CD4-positive, alpha-beta memory T cell (primary cell): ENCODE measurements at regions not wholly inside any gene's neighbourhood (a gene's known extent, or its start where the extent isn't known, plus 50 kb on each side); places are given as distances from the start of the nearest gene placed in this dataset.
A peak's percentile ranks its signal among the peaks of the same experiment; 100 is the strongest.
"Not testable (repeated sequence)": the region's sequence is repeated elsewhere in the genome, so short reads cannot be mapped to it uniquely, and the experiment has no call there.

ENCODE experiments used
- CTCF ChIA-PET: fragments of 350-600 bp; sonication (Branson Sonifier 250); formaldehyde crosslinking; loops from one replicate; lab custom pipeline; 2021; ENCODE audit warnings: inconsistent platforms; ENCODE audit not compliant: partially characterized antibody; lab: Charles Lee
- POLR2A ChIA-PET: fragments of 350-600 bp; sonication (Branson Sonifier 250); formaldehyde crosslinking; loops from one replicate; lab custom pipeline; 2021; ENCODE audit not compliant: partially characterized antibody; lab: Charles Lee
- DNase-seq, 5 donors: peaks; one replicate each; pipeline versions ENCODE4 v3.0.0 to v3.0.0-alpha.2; 2020 to 2022; ENCODE audit warnings: mixed read lengths in 1 of 5
- H3K27ac ChIP-seq: one replicate; pipeline ENCODE4 v1.7.0; 2013; ENCODE audit warnings: low read depth, low read length
- H3K27me3 ChIP-seq: 2 replicates; pipeline ENCODE4 v1.7.0; 2013; ENCODE audit warnings: mild to moderate bottlenecking, low read length, moderate library complexity; ENCODE audit not compliant: insufficient read depth
- H3K36me3 ChIP-seq: 2 replicates; pipeline ENCODE4 v1.7.0; 2013; ENCODE audit warnings: mild to moderate bottlenecking, low read length, moderate library complexity; ENCODE audit not compliant: insufficient read depth
- H3K4me1 ChIP-seq: 2 replicates; pipeline ENCODE4 v1.7.0; 2013; ENCODE audit warnings: mild to moderate bottlenecking, low read length, moderate library complexity; ENCODE audit not compliant: insufficient read depth
- H3K4me3 ChIP-seq, 2 donors: one replicate each; pipeline ENCODE4 v1.7.0; 2013; ENCODE audit warnings: low read length in 2 of 2, mild to moderate bottlenecking in 1 of 2
- H3K9me3 ChIP-seq, 2 donors: one replicate each; pipeline ENCODE4 v1.7.0; 2013; ENCODE audit warnings: low read length in 2 of 2, control low read depth in 1 of 2; ENCODE audit not compliant: control insufficient read depth in 1 of 2
- H3K27ac Mint-ChIP-seq, 7 donors: one replicate each; pipeline ENCODE4 v1.8.0; 2020 to 2021; ENCODE audit warnings: mixed read lengths in 7 of 7, mild to moderate bottlenecking in 6 of 7, inconsistent platforms in 3 of 7, moderate library complexity in 3 of 7
- H3K27me3 Mint-ChIP-seq, 2 donors: one replicate each; pipeline ENCODE4 v1.8.0; 2020 to 2021; ENCODE audit warnings: mixed read lengths in 2 of 2
- H3K36me3 Mint-ChIP-seq, 2 donors: one replicate each; pipeline ENCODE4 v1.8.0; 2020 to 2021; ENCODE audit warnings: mixed read lengths in 2 of 2, inconsistent platforms in 1 of 2, mild to moderate bottlenecking in 1 of 2
- H3K4me1 Mint-ChIP-seq, 4 donors: one replicate each; pipeline ENCODE4 v1.8.0; 2020 to 2021; ENCODE audit warnings: mixed read lengths in 4 of 4, mild to moderate bottlenecking in 1 of 4
- H3K4me3 Mint-ChIP-seq, 8 donors: one replicate each; pipeline ENCODE4 v1.8.0; 2020 to 2021; ENCODE audit warnings: mixed read lengths in 8 of 8, mild to moderate bottlenecking in 7 of 8, moderate library complexity in 6 of 8, inconsistent platforms in 3 of 8
- H3K9me3 Mint-ChIP-seq, 8 donors: one replicate each; pipeline ENCODE4 v1.8.0; 2020 to 2021; ENCODE audit warnings: mixed read lengths in 8 of 8, mild to moderate bottlenecking in 5 of 8, inconsistent platforms in 3 of 8, moderate library complexity in 1 of 8
- intact Hi-C: fragments of 100-400 bp; cut with micrococcal nuclease; formaldehyde crosslinking; loops from one replicate; pipeline ENCODE4 v1.15.1; 2023

DNA sequence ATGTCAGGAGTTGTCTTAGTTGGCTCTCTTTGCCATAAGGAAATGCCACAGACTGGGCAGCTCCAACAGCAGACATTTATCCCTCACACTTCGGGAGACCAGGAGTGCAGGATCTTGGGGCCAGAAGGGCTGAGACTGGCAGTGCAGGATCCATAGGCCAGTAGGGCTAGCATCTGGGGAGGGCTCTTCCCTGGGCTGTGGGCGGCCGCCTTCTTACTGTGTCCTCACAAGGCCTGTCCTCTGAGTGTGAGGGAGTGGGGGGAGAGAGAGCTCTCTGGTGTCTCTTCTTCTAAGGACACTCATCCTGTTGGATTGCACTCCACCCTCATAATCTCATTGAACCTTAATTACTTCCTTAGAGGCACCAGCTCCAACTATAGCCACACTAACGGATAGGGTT, 87.5 kb upstream of the LRPAP1 start:
- H3K4me1 Mint-ChIP-seq, DNase-seq, POLR2A ChIA-PET, H3K4me3 ChIP-seq, intact Hi-C loops, H3K27ac ChIP-seq, H3K27me3 ChIP-seq, H3K27ac Mint-ChIP-seq, H3K9me3 Mint-ChIP-seq, CTCF ChIA-PET, H3K36me3 Mint-ChIP-seq, H3K9me3 ChIP-seq, H3K36me3 ChIP-seq, H3K4me1 ChIP-seq: not testable (repeated sequence)
- Mint-ChIP-seq H3K4me3 (peak overlapping the region in 3 of 8 donors; percentile 1 to 75 (median 30)), H3K27me3 (peaks cover 14 to 23% of the 10 kb centered on the region in 2 donors)

DNA sequence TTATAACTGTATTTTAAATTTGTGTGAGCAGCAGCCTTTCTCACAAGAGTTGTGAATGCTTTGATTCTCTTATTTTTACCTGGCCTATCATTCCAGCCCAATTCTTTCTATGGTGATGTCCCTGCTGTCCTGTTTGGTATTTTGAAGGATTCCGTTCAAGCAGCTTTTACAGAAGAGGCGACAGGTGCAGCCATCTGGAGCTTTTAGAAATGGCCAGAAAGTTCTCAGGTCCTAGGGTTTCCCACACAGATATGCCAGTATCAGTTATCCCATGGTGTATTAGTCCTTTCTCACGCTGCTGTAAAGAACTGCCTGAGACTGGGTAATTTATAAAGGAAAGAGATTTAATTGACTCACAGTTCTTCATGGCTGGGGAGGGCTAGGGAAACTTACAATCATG, 86.1 kb upstream of the LRPAP1 start:
- H3K27ac Mint-ChIP-seq, CTCF ChIA-PET, H3K9me3 Mint-ChIP-seq, H3K4me1 Mint-ChIP-seq, H3K27ac ChIP-seq, H3K36me3 ChIP-seq, H3K4me3 Mint-ChIP-seq, DNase-seq, H3K27me3 ChIP-seq, H3K4me1 ChIP-seq, intact Hi-C loops, POLR2A ChIA-PET, H3K9me3 ChIP-seq, H3K36me3 Mint-ChIP-seq, H3K4me3 ChIP-seq: not testable (repeated sequence)
- peaks cover 11 to 22% of the 10 kb centered on the region in 2 donors for H3K27me3 Mint-ChIP-seq

DNA sequence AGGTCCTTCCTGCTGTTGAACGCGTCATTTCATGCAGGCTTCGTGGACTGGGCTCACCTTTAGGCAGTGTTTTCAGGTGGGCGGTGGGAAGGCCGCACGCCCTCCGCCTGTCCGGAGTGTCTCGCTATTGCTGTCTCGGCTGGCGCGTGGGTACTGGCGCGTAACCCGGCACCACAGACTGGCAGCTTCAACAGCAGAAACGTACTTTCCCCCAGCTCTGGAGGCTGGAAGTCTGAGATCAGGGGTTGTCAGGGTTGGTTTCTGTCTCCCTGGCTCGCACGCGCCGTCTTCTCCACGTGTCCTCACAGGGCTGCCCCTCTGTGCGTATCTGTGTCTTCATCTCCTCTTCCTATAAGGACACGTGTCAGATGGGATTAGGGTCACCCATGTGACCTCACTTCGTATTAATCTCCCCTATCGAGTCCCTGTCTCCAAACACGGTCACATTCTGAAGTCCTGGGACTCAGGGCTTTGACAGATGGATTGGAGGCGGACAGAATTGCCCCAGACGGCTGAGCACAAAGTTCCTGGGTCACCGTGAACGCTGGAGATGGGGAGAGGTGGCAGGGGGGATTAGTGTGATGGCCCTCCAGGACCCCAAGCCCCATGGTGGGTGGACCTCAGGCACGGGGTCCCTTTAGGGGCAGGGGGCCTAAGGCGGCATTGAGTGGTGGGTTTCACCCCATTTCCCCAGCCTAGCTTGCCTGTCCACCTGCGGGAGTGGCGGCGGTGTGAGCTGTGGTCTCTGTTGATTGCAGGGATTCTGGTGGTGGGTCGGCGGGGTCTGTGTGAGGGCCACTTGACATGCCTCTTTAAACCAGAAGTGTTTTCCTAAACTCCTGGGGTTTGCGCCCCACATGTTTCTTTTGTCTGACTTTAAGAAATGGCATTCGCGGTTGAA, 83.4 kb upstream of the LRPAP1 start:
- no peaks in the 10 kb centered on the region for H3K36me3 ChIP-seq
- no peaks in the 10 kb centered on the region for H3K4me1 ChIP-seq
- H3K27ac ChIP-seq = no peak overlapping the region
- H3K4me1 Mint-ChIP-seq = peaks cover 0 to 6% (median 2%) of the 10 kb centered on the region in 4 donors
- intact Hi-C loops = no loop called here
- H3K36me3 Mint-ChIP-seq = no peaks in the 10 kb centered on the region
- POLR2A ChIA-PET = no interaction called here
- CTCF ChIA-PET = no interaction called here
- peaks cover 0 to 4% (median 0%) of the 10 kb centered on the region in 8 donors for H3K9me3 Mint-ChIP-seq
- DNase-seq = no peak
- H3K4me3 ChIP-seq = no peak overlapping the region
- no peak overlapping the region for H3K4me3 Mint-ChIP-seq
- no peaks in the 10 kb centered on the region for H3K9me3 ChIP-seq
- H3K27me3 Mint-ChIP-seq = peaks cover 1 to 15% of the 10 kb centered on the region in 2 donors
- no peak overlapping the region for H3K27ac Mint-ChIP-seq
- H3K27me3 ChIP-seq = no peaks in the 10 kb centered on the region

DNA sequence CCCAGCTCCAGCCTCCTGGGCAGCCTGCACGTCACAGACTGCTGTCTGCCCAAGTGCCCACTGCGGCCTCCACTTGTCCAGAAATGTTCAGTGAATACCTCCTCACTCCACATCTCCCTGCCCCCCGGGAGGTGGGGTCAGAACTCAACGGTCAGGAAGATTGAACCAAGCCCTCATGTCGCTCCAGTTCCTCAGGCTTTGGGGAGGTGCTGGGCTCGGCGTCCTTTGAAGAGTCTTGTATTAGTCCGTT, 82.4 kb upstream of the LRPAP1 start:
- no peak overlapping the region for H3K27ac Mint-ChIP-seq
- DNase-seq = no peak
- CTCF ChIA-PET = no interaction called here

DNA sequence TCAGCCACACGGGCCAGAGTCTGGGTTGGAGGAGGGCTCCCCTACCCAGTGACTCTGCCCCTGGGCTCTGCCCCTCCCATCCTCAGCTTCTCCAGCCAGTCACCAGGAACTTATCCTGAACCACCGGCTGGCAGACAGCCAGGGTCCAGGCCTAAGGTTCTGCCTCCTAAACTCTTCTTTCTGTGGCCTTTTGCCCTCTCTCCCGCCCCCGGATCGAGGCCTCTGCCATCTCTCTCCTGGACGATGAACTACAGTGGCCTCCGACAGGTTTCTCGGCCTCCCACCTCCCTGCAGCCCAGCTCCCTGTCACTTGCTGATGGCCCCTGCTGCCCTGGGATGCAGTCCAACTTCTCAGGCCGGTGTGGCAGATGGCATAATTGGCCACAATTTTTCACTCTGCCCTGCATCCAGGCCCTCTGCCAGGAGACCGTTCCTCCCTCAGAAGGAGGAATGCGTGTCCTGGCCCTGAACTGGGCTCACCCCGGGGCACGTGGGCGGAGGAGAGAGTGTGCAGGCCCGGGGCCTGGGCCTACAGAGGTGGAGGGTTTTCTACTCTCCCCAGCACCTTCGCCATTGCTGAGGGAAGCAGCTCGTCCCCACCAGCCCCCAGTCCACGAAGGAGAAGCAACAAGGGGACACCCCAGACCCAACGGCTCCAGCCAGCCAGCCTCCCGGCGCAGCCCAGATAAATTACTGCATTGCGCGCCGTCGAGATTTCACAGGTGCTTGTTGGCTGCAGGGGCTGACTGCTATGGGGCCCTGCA, 81.9 kb upstream of the LRPAP1 start:
- Histone ChIP-seq H3K27me3 (no peaks in the 10 kb centered on the region), H3K27ac (no peak overlapping the region), H3K36me3 (no peaks in the 10 kb centered on the region), H3K4me1 (no peaks in the 10 kb centered on the region), H3K9me3 (no peaks in the 10 kb centered on the region), H3K4me3 (no peak overlapping the region)
- no peaks in the 10 kb centered on the region for H3K4me1 Mint-ChIP-seq
- POLR2A ChIA-PET = no interaction called here
- intact Hi-C loops = no loop called here
- peaks cover 0 to 5% (median under 1%) of the 10 kb centered on the region in 8 donors for H3K9me3 Mint-ChIP-seq
- no peak overlapping the region for H3K27ac Mint-ChIP-seq
- H3K27me3 Mint-ChIP-seq = peaks cover 1 to 11% of the 10 kb centered on the region in 2 donors
- no peak for DNase-seq
- CTCF ChIA-PET = no interaction called here
- no peak overlapping the region for H3K4me3 Mint-ChIP-seq
- H3K36me3 Mint-ChIP-seq = no peaks in the 10 kb centered on the region

More for the DNA sequence above, 82.4 kb upstream of the LRPAP1 start:
- Mint-ChIP-seq H3K4me1 (no peaks in the 10 kb centered on the region), H3K36me3 (no peaks in the 10 kb centered on the region), H3K27me3 (peaks cover 1 to 12% of the 10 kb centered on the region in 2 donors), H3K9me3 (peaks cover 0 to 4% (median 0%) of the 10 kb centered on the region in 8 donors), H3K4me3 (no peak overlapping the region)
- Histone ChIP-seq H3K36me3 (no peaks in the 10 kb centered on the region), H3K4me3 (no peak overlapping the region), H3K27ac (no peak overlapping the region), H3K4me1 (no peaks in the 10 kb centered on the region), H3K9me3 (no peaks in the 10 kb centered on the region), H3K27me3 (no peaks in the 10 kb centered on the region)
- POLR2A ChIA-PET = no interaction called here
- intact Hi-C loops = no loop called here

DNA sequence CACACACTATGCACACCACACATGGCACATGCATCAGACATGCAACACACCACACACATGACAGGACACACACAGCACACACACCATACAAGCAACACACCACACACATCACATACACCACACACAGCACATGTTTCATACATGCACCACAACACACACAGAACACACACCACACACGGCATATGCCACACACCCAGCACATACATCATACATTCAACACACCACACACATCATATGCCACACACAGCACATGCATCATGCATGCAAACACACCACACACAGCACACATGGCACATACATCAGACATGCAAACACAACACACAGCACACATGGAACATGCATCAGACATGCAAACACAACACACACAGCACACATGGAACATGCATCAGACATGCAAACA, 80.7 kb upstream of the LRPAP1 start:
- no peak overlapping the region for H3K4me3 ChIP-seq
- H3K27me3 ChIP-seq = no peaks in the 10 kb centered on the region
- no peak overlapping the region for H3K27ac ChIP-seq
- POLR2A ChIA-PET = no interaction called here
- CTCF ChIA-PET = no interaction called here
- no peaks in the 10 kb centered on the region for H3K4me1 Mint-ChIP-seq
- H3K4me3 Mint-ChIP-seq = no peak overlapping the region
- peaks cover 0 to 5% (median under 1%) of the 10 kb centered on the region in 8 donors for H3K9me3 Mint-ChIP-seq
- H3K36me3 ChIP-seq = no peaks in the 10 kb centered on the region
- no peaks in the 10 kb centered on the region for H3K4me1 ChIP-seq
- no peak overlapping the region for H3K27ac Mint-ChIP-seq
- no peaks in the 10 kb centered on the region for H3K9me3 ChIP-seq
- no peaks in the 10 kb centered on the region for H3K36me3 Mint-ChIP-seq
- intact Hi-C loops = no loop called here
- DNase-seq = no peak
- peaks cover 0 to 6% of the 10 kb centered on the region in 2 donors for H3K27me3 Mint-ChIP-seq

DNA sequence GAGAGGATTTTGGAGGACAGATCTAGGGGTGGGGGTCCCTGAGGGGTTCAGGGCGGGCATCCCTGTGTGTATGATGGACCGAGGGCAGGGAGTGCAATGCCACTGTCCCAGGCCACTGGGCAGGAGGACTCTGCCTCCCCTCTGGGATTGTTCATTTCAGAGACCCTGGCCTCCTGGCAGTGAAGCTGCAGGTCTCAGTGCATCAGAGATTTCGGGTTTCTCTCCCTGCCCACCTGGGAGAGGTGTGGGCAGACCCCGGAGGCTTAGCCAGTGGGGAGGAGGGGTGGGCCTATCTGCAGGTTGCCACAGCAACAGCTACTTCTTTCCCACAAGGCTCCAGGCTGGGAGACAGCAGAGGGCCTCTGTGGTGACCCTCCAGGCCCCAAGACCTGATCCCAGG, 80.1 kb upstream of the LRPAP1 start:
- Histone ChIP-seq H3K27me3 (no peaks in the 10 kb centered on the region), H3K9me3 (no peaks in the 10 kb centered on the region), H3K27ac (no peak overlapping the region), H3K4me3 (no peak overlapping the region), H3K36me3 (no peaks in the 10 kb centered on the region), H3K4me1 (no peaks in the 10 kb centered on the region)
- Mint-ChIP-seq H3K9me3 (peaks cover 0 to 5% (median under 1%) of the 10 kb centered on the region in 8 donors), H3K27me3 (peaks cover 0 to 3% of the 10 kb centered on the region in 2 donors), H3K4me3 (no peak overlapping the region), H3K27ac (no peak overlapping the region), H3K36me3 (no peaks in the 10 kb centered on the region), H3K4me1 (no peaks in the 10 kb centered on the region)
- no peak for DNase-seq
- ChIA-PET POLR2A (no interaction called here), CTCF (no interaction called here)
- intact Hi-C loops = no loop called here
